GM21360 (cell line): ENCODE measurements at regions not wholly inside any gene's neighbourhood (a gene's known extent, or its start where the extent isn't known, plus 50 kb on each side); places are given as distances from the start of the nearest gene placed in this dataset.

Experiments used
- ATAC-seq: cut with Tn5 transposase; IDR thresholded peaks from one replicate; pipeline ENCODE4 v1.9.1; 2021; ENCODE audit warnings: mild to moderate bottlenecking, moderate library complexity; ENCODE audit not compliant: unreplicated experiment

GRCh38 chr12:31868965-31869364, 90.2 kb upstream of the RESF1 start:
- no peak for ATAC-seq

- no peak for ATAC-seq
Observed at GRCh38 chr12:31867292-31867691, 91.9 kb upstream of the RESF1 start.

- no peak for ATAC-seq
Observed at GRCh38 chr12:31866523-31866922, 92.7 kb upstream of the RESF1 start.

- no peak for ATAC-seq
Observed at GRCh38 chr12:31865023-31865422, 94.2 kb upstream of the RESF1 start.

GRCh38 chr12:31861360-31861759, 97.9 kb upstream of the RESF1 start:
- ATAC-seq: no peak

- no peak for ATAC-seq
Observed at GRCh38 chr12:31860401-31860800, 98.8 kb upstream of the RESF1 start.

- ATAC-seq: peak; percentile 59
Observed at GRCh38 chr12:31859232-31859977, 99.8 kb upstream of the RESF1 start.

- no peak for ATAC-seq
Observed at GRCh38 chr12:31855427-31855826, 103.8 kb upstream of the RESF1 start.

- no peak for ATAC-seq
Observed at GRCh38 chr12:31853977-31854376, 105.2 kb upstream of the RESF1 start.

GRCh38 chr12:31853520-31853919, 105.7 kb upstream of the RESF1 start:
- ATAC-seq: no peak

- no peak for ATAC-seq
Observed at GRCh38 chr12:31850268-31850667, 108.9 kb upstream of the RESF1 start.

GRCh38 chr12:31849090-31849687, 110.0 kb upstream of the RESF1 start:
- no peak for ATAC-seq

GRCh38 chr12:31846405-31846804, 112.8 kb upstream of the RESF1 start:
- no peak for ATAC-seq

- ATAC-seq: no peak
Observed at GRCh38 chr12:31845613-31846322, 113.4 kb upstream of the RESF1 start.

- ATAC-seq: no peak
Observed at GRCh38 chr12:31843398-31844095, 114.7 kb upstream of the AMN1 start.

- ATAC-seq: no peak
Observed at GRCh38 chr12:31837913-31838312, 109.1 kb upstream of the AMN1 start.

GRCh38 chr12:31835276-31835882, 106.6 kb upstream of the AMN1 start:
- no peak for ATAC-seq

GRCh38 chr12:31834150-31834549, 105.3 kb upstream of the AMN1 start:
- no peak for ATAC-seq

- peak; percentile 65 for ATAC-seq
Observed at GRCh38 chr12:31832740-31833729, 104.2 kb upstream of the AMN1 start.

- no peak for ATAC-seq
Observed at GRCh38 chr12:31828071-31828470, 99.2 kb upstream of the AMN1 start.
